Activated gamma-delta T cell treated with Interleukin-2 at 50 U/mL for 16 hours (primary cell): ENCODE measurements at regions not wholly inside any gene's neighbourhood (a gene's known extent, or its start where the extent isn't known, plus 50 kb on each side); places are given as distances from the start of the nearest gene placed in this dataset.

Source experiments
- DNase-seq: peaks from one replicate; pipeline ENCODE4 v3.0.0-alpha.2; 2020

DNA sequence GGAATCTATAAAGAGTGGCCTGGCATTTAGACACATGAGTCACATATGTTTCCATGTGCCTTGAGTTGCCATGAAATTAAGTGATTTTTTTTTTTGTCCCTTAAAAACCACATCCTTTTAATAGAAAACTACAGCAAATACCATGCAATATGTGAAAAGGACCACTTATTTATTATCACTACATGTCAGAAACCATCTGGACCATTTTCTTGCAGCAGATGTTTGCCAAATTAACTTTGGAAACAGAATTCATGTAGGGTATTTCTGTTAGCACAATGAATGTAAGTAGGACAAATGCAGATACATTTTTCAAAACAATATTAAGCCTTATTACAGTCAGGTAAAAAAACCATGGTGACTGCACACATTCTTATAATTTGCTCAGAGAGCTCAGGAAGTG lies 230.6 kb downstream of the REEP3 start:
- DNase-seq = no peak

DNA sequence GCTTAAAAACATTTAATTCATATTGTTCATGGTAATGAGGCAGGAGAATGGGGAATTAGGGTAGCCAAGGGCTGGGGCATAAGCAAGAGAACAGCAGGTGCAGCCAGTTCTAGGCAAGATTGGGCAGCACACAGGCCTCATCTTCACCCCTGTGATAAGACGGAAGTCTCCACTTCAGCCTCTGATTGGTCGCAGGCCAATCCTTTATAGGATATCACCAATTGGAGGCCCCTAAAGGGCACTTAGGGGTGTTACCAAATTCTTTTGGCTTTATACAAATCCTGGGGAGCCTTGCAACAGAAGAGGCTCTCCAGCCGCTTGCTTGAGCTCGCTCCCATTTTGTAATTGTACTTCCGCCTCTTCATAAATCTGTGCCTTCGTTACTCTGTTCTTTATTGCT lies 231.1 kb downstream of the REEP3 start:
- DNase-seq = no peak

DNA sequence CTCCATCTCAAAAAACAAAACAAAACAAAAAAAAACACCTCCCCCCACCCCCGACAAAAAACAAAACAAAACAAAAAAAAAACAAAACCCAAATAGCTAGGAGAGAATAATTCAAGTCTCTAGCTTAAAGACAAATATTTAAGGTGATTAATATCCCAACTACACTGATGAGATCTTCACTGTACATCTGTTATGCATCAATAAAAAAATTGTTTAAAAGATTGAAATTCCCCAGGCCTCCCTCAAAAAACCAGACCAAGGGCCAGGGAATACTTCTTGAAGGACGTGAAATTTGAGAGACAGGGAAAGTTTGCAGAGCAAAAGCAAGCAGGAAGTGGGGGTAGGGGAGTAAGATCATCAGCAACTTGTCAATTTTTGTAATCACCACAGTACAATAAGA lies 232.6 kb downstream of the REEP3 start:
- no peak for DNase-seq

DNA sequence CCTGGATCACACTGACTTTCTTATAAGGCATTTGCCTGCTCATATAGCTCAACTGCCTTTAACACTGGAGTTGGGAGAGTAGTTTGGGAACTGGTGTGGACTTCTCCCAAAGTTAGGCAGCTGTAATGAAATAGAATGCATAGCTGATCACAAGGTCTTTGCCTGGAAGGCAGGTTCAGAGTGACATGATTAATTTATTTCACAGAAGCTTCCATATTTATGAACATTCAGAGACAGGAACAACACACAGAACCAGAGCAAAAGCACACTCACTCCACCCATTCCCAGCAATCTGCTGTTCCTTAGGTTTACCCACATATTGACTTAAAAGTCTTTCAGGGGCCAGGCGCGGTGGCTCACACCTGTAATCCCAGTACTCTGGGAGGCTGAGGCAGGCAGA lies 234.2 kb downstream of the REEP3 start:
- no peak for DNase-seq

DNA sequence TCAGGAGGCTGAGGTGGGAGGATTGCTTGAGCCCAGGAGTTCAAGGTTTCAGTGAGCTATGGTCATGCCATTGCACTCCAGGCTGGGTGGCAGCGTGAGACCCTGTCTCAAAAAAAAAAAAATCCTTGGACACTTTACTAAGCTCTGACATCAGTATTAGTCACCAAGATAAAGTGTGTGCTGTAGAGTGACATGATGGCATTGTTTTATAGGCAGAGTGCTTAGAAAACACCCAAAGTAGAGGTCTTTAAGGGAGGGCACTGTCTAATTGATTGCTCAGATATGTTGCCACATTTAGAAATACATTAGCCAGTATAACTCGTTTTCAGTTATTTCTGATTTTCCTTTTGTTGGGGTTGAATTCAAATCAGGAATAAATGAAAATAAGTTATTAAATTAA lies 235.9 kb downstream of the REEP3 start:
- DNase-seq = no peak

DNA sequence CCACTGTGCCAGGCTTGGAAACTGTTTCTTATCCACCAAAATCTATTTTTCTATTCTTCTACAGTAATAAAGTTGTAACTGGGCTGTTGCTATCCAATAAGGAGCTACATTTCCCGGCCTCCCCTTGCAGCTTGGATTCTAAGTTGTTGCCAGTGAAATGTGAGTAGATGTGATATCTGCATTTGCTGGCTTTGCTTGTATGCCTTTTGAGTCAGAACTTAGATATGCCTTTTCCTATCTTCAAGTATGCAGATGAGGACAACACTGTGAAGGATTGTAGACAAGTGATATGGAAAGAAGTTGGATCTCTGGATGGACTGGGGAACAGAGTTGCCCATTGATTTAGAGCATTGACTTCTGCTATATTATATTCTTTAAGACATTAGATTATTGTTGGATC lies 236.9 kb downstream of the REEP3 start:
- no peak for DNase-seq

DNA sequence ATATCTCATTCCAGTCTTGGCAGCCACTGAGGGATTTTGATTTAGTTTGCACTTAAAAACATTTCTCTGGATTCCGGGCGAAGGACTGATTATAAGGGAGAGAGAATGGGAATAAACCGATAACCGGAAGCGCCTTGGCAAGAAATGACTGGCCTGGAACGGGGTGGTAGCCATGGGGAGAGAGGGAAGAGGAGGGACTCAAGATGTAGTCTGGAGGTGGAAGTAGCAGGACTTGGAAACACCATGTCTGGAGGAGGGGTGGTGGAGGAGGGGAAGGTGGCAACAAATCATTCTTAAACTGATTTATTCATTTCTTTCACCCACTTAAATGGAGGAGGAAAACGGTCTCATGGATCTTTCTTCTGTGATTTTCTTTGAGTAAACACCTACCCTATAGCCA lies 238.1 kb downstream of the REEP3 start:
- DNase-seq = no peak

DNA sequence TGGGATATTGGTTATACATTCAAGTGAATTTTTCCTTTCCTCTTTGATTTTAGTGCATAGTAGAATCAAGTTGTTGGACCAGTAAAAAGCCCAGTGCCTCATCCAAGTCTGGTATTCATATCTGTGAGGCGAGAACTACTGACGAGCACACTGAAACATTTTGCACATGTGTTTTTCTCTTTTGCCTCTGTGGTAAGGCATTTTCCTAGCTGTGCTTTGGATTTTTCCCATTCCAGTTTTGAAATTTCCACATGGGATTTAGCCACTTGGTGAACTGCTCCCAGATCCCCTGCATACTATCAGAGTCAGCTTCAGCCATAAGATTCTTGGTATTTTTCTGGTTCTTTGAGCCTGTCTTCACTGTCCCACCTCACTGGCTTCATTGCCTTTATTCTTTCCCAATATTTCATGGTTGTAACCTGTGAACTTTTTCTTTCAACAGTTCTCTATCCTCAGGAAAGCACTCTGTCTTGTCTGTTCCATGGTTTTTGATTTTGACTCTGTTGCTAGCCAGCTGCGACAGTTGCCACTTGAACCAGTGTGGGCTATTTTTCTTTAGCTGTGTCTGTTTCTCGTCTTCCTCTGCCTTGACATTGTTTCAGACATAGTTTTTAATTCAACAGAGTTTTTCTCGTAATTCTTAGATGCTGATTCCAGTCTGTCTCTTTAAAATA lies 239.0 kb downstream of the REEP3 start:
- no peak for DNase-seq

DNA sequence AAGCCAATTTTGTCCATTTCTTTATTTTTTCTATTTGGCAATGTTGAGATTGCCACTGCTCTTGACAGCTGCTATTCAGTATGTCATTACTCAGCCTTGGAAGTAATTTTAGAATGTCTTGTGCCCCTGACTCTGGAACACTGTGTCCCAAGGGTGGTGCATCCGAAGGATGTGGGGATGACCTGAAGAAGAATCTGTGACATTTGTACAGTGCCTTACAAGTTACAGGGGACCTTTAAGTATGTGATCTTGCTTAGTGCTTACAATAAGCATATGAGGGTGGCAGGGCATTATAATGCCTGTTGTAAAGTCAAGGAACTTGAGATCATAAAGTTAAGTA lies 239.5 kb downstream of the REEP3 start:
- no peak for DNase-seq

DNA sequence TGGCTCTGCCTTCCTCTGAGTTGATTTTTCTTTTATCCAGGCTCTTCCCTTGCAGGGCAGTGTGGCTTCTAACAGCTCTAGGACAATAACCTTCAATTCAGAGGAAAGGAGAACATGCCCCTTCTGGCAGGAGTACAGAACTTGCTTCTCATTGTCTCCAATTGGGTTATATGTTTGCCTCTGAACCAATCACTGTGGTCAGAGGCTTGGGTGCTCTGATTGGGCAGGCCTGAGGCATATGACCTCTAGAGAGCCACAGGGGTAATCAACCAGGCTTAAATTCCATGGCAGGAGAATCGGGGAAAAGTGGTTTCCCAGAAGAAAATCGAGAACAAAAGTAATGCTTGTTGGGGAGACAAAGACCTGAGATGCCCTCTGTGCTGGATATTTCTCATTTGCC lies 240.0 kb downstream of the REEP3 start:
- DNase-seq = no peak

DNA sequence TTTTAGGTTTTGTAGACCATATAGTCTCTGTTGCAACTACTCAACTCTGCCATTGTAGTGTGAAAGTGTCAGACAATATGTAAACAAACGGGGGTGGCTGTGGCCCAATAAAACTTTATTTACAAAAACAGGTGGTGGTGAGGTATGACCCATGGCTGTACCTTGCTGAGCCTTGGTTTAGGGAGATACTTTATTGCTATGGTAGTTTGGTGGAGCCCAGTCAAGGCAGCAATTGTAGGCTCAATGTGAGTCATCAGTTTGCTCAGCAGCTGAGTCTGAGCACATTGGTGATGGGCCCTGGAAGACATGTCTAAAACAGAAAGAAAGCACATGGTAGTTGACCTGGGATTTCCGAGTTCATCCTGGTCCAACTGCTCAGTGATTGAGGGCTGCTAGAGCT lies 242.5 kb downstream of the REEP3 start:
- DNase-seq = no peak

DNA sequence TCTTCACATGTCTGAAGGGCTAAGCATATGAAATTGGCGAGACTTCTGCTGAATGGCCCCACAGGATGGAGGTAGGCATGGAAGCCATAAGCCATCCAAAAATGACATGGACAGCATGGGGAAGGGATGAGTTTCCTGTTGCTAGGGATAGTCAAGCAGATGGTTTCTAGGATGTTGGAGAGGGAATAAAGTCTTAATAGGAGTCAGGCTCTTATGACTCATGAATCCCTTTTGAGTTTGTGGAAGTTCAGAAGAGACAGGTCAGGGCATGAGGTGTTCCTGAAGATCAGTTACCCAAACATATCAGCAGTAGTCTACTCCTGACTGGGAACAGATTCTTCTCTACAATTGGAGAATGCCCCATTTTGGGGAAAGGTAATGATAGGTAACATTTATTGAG lies 243.9 kb downstream of the REEP3 start:
- no peak for DNase-seq

DNA sequence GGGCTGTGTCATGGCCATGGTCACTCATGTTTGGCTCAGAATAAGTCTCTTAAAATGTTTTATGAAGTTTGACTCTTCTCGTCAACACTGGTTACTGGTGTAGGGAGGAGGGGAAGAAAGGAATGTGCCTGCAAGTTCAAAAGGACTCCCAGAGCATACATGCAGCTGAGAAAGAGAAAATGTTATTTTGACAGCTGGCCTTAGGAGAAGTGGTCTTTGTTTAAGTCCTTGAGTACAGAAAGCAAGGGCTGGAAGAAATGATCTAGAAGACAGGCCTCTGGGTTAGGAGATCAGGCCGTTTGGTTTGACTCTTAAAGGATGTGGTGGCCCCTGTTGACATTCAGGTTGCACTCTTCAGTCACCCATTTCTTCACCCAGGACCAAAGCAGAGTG lies 245.5 kb downstream of the REEP3 start:
- no peak for DNase-seq

DNA sequence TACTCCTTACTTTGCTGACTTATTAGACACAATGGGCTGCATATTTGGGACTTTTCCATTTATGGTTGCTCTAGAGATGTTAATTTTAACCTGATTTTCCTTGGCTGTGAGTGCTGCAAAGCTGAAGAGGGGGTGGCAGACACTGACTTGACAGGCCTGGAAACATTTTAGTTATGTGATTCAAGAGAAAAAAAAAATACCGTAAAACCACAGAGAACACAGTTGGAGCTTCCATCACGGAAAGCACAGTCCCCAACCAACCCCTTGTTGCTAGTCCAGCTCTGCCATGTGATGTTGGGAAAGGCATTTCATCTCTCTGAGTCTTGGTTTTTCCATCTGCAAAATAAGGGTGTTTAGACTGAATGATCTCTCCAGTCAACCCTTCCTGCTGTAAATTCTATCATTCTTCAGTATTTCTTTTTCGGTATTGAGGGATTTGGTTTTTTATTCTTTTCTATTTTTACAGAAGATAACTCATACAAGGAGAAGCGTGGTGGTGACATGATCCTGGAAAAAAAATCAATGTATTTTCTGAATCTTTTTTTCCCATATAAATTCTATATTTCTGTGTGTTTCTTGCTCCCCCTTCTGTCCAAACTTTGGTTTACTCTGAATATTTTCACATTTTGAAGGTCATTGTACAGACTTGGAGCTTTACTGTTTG lies 246.1 kb downstream of the REEP3 start:
- DNase-seq = no peak

DNA sequence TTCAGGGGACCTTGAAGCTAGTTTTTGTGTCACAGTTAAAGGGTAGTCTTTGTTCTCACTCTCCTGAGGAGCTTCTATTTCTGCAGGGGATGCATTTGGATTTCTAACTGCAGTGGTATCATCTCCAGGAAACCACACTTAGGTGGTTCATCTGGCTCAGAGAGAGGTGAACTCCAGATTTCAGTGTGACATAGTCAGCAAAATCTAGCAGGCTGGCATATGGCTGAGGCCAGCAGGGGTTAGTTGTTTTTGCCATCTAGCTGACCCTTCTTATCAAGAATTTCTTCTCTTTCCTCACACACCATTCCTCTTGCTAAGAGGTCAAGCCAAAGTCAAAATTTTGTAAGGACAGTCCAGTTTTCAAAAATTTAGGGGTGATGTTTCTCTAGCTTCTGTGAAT lies 248.2 kb downstream of the REEP3 start:
- DNase-seq = no peak

DNA sequence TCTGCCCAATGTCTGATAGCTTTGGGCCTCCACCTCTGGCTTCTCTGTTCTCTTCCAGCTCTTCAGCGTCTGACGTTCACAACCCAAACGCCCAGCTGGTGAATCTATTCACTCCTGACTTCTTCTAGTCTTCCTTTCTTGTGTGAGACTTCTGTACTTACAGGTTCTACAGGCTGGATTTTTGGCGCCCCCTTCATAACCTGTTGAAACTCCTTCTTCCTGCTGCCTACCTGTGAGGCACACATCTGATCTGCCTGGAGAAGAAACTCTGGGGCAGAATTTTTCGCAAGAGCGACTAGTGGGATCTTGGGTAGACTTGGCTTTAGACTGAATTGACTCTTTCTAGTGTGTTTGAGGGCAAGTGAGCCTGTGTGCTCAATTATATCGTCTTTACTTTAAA lies 249.3 kb downstream of the REEP3 start:
- DNase-seq = no peak

DNA sequence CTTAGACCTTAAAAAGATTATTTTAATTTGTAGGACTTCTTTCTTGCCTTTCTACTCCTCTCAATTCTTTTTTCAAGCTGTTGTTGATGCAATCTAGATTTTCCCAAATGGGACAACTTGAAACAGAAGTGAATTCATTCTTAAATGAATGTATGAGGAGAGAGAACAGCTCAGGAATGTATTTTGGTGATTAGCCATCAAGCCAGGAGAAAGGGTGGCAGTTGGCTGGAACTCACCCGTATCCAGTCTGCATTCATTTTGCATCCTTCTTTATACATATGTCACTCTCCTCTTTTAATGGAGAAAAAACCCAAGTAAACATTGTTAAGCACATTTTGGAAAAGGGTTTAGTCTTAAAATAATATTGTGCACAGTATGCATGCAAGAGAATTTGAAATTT lies 251.3 kb downstream of the REEP3 start:
- DNase-seq = no peak

DNA sequence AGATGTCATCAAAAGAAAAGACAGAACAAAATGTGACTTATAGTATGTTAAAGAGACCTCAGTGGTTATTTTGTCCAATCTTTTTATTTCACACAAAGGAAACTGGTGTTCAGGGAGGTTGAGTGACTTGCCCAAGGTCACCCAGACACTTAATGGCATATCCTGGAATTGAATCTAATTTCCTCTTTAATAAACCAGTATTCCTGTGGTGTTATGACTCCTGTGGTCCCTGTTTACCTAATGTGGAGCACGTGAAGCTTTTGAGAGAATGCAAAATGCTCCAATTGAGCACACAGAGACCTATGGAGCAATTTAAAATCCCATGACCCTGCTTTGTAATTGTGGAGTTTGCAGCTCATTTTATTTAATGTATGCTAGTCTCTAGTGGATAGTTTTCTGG lies 251.9 kb downstream of the REEP3 start:
- DNase-seq = no peak

DNA sequence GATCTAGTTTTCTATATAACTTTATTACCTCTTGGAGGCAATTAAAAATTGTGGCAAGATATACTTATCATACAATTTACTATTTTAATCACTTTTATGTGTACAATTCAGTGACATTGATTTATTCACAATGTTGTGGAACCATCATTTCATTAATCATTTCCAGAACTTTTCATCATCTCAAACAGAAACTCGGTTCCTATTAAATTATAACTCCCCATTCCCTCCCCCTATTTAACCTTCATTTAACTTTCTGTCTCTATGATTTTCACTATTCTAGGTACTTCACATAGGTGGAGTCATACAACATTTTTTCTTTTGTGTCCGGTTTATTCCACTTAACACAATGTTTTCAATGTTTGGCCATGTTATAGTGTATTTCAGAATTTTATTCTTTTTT lies 252.8 kb downstream of the REEP3 start:
- no peak for DNase-seq

DNA sequence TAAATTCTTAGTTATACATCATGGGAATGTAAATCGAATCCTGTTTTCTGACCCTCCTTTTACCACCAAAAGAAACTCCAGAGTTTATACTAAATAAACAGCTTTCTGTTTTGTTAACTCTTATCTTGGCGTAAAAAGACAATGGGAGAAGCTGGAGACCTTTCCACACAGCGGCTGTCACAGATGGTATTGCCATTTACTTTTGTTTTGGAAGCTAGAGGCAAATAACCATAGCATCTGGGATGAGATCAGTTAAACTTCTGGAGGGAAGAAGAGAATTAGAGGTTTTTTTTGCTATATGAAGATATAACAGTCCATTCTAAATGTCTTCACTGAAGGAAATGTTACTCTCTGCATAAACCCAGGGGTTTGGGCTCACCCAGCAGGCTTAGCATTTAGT lies 258.9 kb downstream of the REEP3 start:
- DNase-seq = no peak

DNA sequence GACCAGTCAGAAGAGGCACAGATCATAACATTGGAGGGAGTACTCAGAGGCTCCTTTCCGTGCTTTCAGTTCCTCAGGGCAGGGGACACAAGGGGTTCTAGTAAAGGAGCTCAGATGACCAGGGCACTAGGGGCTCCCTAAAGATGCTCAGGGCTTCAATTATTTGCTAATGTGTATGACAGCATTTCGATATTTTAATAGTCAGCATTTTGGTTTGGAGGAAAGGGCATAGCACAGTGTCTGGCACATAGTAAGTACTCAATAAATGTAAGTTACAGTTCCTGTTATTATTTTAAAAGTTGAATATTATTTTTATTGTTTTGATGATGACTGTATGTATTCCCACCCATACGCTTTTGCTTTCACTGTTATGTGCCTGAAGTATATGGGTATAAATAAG lies 260.0 kb downstream of the REEP3 start:
- no peak for DNase-seq

DNA sequence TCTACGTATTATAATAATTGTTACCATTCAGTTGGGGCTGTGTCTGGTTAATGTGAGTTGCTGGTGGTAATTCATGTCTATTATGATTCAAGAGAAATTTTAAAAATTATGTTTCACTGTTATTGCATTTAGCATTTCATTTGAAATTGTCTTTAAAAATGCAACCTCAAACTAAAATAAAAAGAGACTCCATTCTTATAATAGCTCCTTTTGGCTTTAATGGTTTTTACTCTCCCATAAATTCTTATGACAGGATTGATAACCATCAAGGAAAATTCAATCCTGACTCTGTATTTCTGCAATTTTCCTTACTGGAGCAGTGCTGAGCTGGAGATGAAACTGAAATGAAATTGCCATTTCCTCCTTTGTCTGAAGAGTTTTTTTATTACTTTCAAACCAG lies 262.7 kb downstream of the REEP3 start:
- DNase-seq = no peak

DNA sequence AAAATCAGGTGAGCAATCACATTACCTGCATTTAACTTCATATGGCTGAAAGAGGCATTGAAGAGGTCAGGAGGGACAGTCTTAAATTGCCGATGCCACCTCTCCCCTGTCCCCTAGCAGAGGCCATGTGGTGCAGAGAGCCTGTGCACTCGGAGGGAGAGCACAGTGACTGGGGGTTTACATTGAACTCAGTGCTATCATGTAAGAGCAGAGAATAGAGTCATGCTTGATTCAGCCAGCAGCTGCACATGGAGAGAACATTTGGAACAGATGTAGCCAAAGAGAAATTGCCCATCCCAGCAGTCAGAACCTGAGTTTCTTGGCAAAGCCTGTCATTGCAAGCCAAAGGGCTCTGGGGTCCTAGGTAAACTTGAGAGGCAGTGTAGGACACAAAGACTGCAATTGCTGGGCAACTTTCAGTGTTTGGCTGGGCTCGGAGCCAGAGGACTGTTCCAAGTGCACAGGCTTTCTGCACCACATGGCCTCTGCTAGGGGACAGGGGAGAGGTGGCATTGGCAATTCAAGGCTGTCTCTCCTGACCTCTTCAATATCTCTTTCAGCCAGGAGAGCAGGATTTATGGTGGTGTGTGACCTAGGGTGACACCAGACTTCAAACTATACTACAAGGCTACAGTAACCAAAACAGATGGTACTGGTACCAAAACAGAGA lies 267.1 kb downstream of the REEP3 start:
- no peak for DNase-seq

DNA sequence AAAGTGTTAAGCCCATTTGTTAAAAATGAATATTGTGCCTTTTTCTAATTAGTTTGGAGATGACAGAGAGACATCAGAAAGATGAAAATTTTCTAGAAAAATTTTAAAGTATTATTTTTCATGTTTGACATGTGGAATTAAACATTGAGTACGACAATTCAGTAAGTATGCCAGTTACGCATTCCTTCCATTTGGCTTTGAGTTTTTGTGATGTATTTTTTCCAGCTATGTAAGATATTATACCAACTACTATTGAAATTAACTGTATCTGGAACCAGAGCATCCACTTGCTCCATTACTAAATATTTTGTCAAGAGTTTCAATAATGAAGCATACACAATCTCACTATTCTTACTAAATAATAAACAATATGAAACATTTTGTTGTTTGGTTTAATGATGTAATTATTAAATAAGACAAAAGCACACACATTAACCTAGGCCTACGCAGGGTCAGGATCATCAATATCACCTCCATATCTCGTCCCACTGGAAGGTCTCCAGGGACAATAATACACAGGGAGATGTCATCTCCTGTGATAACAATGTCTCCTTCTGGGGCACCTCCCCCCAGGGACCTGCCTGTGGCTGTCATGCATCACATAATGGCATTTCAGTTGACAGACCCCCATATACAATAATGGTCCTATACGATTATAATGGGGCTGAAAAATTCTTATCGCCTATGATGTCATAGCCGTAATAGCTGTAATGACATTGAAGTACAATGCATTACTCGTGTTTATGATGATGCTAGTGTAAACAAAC lies 274.1 kb downstream of the REEP3 start:
- DNase-seq = no peak
